Femur (tissue), 1 donor: ENCODE measurements at regions not wholly inside any gene's neighbourhood (a gene's known extent, or its start where the extent isn't known, plus 50 kb on each side); places are given as distances from the start of the nearest gene placed in this dataset.
"Not testable (repeated sequence)": the region's sequence is repeated elsewhere in the genome, so short reads cannot be mapped to it uniquely, and the experiment has no call there.

Experiments used
- DNase-seq: peaks from one replicate; pipeline ENCODE4 v3.0.0-alpha.2; 2017

- not testable (repeated sequence) for DNase-seq
Observed at GRCh38 chr1:147103416-147104155, 68.7 kb downstream of the PRKAB2 start.

GRCh38 chr1:147099192-147099591, 73.1 kb downstream of the PRKAB2 start:
- no peak for DNase-seq

- DNase-seq, result not testable (repeated sequence)
Observed at GRCh38 chr1:147098338-147098973, 73.8 kb downstream of the PRKAB2 start.

- DNase-seq, result no peak
Observed at GRCh38 chr1:147095691-147096090, 76.6 kb downstream of the PRKAB2 start.

GRCh38 chr1:147091801-147092200, 80.5 kb downstream of the PRKAB2 start:
- no peak for DNase-seq

GRCh38 chr1:147089457-147089856, 82.8 kb downstream of the PRKAB2 start:
- DNase-seq, result no peak

- DNase-seq, result no peak
Observed at GRCh38 chr1:147086129-147086528, 86.1 kb downstream of the PRKAB2 start.

GRCh38 chr1:147084273-147085096, 87.8 kb downstream of the PRKAB2 start:
- peak; percentile 88 for DNase-seq

GRCh38 chr1:147083919-147084272, 88.4 kb downstream of the PRKAB2 start:
- DNase-seq, result no peak

GRCh38 chr1:147080671-147081394, 91.4 kb downstream of the PRKAB2 start:
- no peak for DNase-seq

GRCh38 chr1:147080006-147080661, 92.1 kb downstream of the PRKAB2 start:
- DNase-seq, result no peak

GRCh38 chr1:147079400-147080005, 92.8 kb downstream of the PRKAB2 start:
- DNase-seq, result no peak

GRCh38 chr1:147078606-147079399, 93.5 kb downstream of the PRKAB2 start:
- DNase-seq, result no peak

GRCh38 chr1:147077936-147078605, 94.2 kb downstream of the PRKAB2 start:
- DNase-seq, result no peak

- no peak for DNase-seq
Observed at GRCh38 chr1:147077523-147077922, 94.7 kb downstream of the PRKAB2 start.

GRCh38 chr1:147077081-147077480, 95.2 kb downstream of the PRKAB2 start:
- DNase-seq, result no peak

GRCh38 chr1:147076442-147076841, 95.8 kb downstream of the PRKAB2 start:
- DNase-seq, result no peak

GRCh38 chr1:147072482-147073432, 99.5 kb downstream of the PRKAB2 start:
- no peak for DNase-seq

- DNase-seq, result no peak
Observed at GRCh38 chr1:147071142-147071541, 101.1 kb downstream of the PRKAB2 start.
